Mesenteric fat pad (tissue), 1 donor: ENCODE measurements at regions not wholly inside any gene's neighbourhood (a gene's known extent, or its start where the extent isn't known, plus 50 kb on each side); places are given as distances from the start of the nearest gene placed in this dataset.

Experiments used
- DNase-seq: peaks from one replicate; pipeline ENCODE4 v3.0.0-alpha.2; 2020; ENCODE audit warnings: low spot score
- donor health status: DM: yes; HTN: yes; CAD: no.

DNA sequence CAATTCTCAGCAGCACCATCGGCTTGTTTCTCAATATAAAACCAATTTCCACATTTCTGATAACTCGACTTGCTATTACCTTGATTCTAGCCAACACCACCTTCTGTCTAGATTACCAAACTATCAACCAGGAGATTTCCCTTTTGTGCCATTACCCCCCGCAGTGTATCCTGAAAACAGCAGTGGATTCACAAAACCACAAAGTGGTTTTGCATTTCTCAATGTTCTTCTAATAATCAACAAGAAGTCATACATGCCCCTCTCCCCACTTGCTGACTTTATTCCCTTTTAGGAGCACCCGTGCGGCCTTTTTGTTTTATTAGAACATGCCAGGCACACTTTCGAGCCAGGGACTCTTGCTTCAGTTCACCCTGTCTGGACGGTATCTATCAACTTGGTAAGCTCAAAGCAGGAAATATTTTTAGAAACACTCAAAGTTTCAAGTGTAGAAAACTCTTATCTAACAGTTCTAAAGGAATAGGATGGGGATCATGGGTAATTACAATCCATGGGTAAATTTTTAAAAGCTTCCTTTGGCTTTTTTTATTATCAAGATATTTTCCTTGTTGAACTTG is 967.4 kb downstream of the EFNB2 start:
- no peak for DNase-seq

DNA sequence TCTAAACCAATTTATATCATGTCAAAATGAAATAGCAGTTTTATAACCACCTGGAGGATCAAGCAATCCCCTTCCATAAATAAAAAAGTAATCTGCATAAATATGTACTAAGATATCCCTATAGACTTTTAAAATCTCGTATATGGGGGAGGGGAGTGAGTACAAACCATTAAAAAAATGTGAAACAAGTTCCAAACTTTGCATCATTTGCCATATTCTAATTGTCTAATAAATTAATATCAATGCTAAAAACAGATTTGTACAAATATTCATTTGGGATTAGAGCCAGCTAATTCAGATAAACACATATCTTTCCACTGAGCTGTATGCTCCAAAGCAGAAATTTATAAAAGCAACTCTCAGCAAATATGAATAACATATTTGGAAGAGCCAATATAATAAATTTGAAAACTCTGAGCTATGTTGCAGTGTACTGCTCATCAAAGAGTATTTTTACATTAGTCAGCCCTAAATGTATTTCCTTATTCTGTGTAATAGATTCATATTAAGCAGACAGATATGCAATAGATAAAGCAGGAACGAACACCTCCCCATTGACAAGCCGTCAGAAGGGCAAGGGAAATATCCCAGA is 970.2 kb downstream of the EFNB2 start:
- DNase-seq, result no peak

- DNase-seq, result no peak
Observed at GRCh38 chr13:105552078-105552477, 983.4 kb downstream of the EFNB2 start.

DNA sequence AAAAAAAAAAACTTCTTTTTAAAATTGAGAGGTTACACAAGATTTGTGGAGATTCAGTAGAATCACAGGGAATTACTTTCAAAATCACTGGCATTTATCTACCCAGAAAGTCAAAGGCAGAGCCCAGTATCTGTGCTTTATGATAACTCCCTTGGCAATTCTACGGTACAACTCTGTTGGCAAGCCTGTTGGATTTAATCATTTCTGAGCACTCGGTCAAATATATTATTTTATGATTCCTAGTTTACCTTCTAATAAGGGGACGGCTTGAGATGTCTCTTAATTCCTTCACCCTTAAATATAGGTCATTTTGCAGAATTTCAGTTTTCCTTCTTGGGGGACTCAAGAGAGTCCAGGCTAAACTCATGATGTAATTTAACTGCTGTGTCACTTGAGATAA is 987.6 kb downstream of the EFNB2 start:
- DNase-seq, result no peak

GRCh38 chr13:105545811-105546210 is 989.7 kb downstream of the EFNB2 start:
- no peak for DNase-seq

- no peak for DNase-seq
Observed at GRCh38 chr13:105543742-105544141, 991.7 kb downstream of the EFNB2 start.

DNA sequence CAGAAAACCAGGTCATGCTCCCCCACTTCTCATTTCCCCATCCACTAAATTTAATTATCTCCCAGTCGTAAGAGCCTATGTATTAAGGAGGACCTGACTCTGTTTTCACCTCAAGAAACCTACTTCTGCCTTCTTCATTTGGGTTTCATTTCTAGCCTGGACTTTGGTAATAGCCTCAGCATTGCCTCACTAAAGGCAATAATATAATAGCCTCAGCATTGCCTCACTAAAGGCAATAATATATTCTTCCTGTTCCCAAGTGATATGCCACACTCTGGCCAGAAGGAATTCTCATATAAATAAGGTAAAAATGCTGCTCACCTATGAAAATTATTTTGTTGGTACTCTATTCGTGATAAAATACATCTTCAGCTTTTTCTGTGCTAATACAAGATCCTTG is 993.9 kb downstream of the EFNB2 start:
- no peak for DNase-seq

GRCh38 chr13:105538346-105538745 is 997.1 kb downstream of the EFNB2 start:
- no peak for DNase-seq

DNA sequence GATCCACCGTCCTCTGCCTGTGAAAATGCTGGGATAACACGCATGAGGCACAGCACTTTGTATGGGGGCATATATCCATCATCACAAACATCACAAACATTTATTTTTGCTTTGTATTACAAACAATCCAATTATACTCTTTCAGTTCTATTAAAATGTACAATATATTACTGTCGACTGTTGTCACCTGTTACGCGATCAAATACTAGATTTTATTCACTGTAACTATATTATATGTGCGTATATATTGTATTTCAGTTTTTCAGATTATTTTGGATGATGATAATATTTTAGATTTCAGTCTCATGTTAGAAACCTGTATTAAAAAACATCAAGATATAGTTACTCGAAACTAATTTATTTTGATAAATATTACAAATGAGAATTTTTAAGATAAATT is 998.3 kb downstream of the EFNB2 start:
- DNase-seq, result no peak

DNA sequence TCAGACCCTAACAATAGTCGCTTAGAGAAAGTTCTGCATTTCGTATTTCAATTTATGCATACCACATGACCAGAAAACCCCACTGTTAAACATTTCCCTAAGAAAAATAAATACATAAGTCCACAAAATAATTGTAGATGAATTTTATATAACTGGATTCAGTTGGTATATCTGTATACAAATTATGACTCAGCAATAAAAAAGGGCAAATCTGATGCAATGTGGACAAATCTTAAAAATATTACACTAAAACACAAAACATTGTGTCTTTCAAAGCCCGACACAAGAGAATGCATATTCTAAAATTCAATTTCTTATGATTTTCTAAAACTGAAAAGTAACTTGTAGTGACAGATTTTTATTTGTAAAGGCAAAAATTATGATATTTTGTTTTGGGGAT is 1005.0 kb downstream of the EFNB2 start:
- no peak for DNase-seq

- no peak for DNase-seq
Observed at GRCh38 chr13:105527127-105527526, 1008.3 kb downstream of the EFNB2 start.

DNA sequence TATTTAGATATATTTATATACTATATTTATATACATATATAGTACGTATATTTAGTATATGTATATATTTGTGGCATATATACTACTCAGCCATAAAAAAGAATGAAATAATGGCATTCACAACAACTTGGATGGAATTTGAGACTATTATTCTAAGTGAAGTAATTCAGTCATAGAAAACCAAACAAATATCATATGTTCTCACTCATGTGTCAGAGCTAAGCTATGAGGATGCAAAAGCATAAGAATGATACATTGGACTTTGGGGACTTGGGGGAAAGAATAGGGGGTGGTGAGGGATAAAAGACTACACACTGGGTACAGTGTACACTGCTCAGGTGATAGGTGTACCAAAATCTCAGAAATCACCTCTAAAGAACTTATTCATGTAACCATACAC is 1015.7 kb downstream of the EFNB2 start:
- DNase-seq, result no peak

DNA sequence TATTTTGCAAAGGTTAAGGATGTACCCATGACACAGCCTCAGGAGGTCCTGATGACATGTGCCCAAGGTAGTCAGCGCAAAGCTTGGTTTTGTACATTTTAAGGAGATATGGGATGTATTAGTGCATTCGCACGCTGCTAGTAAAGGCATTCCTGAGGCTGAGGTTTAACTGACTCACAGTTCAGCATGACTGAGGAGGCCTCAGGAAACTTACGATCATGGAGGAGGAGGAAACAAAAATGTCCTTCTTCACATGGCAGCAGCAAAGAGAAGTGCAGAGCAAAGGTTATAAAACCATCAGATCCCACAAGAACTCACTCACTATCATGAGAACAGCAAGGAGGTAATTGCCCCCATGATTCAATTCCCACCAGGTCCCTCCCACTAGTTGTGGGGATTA is 1017.4 kb downstream of the EFNB2 start:
- DNase-seq, result no peak

DNA sequence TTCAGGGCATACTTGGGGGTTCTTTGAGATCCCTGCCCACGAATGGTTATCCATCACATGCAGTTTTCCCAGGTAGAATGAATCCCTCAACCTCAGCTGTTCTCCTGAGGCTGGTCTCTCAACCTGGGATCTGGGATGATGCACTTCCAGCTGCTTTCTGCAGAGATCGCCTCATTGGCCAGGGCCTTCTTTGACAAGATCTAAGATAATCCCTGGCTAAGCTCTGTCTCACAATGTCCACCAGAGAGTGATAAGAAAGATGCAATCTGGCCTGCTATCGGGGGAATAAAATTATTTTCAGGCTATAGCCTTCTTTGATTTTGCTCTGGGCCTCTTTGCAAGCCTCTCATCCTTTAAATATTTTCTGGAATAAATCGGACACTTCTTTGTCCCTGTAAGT is 1021.1 kb downstream of the EFNB2 start:
- DNase-seq, result no peak

DNA sequence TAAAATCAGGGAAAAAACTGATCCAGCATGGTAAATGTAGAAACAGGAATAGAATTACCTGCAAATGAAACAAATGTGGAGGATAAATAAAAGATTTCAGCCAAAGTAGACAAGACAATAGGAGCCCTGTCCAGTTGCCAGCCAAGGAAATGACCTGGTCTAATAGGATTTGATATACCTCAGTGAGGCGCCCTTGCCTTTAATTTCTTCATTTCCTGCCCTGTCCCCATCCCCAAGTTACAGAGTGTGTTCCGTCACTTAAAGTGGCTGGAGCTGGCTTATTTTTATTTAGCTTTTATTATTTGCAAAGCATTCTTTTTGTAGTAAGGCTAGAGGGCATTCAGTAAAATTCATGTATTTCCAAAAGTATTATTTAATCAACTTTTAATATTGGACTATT is 1022.0 kb downstream of the EFNB2 start:
- DNase-seq, result no peak

DNA sequence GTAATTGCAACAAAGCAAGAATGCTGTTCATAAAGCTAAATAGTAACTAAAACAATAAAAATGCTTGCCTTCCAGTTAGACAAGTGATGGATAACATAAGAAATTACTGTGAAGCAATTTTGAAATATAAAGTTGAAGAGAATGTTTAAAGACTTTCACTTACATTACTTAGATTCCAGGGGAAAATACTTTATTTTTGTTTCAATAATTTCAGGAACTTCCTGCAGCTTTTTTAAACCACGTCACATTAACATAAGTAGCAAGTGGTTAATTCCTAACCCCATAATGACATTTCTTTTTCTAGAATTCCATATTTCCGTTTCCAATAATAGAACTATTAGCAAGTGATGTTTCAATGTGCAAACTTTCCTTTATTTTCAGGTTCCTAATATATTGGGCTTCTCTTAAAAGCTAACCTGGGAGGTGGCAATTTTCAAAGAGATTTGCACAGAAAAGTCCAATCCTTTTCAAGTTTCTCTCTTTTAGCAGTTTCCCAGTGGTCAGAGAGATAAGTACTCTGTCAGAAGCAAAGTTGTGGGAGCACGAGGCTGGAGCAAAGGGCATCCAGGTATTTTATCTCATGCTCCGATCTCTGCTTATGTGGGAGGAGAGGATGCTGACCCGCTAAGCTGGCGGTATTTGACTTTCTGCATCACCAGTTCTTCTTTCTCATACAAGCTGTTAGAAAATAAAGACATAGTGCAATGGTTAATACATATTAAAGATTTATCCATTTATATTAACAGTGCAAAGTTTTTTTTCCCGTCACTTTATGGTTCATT is 1025.3 kb downstream of the EFNB2 start:
- DNase-seq, result no peak

GRCh38 chr13:105506463-105506862 is 1029.0 kb downstream of the EFNB2 start:
- DNase-seq, result no peak

DNA sequence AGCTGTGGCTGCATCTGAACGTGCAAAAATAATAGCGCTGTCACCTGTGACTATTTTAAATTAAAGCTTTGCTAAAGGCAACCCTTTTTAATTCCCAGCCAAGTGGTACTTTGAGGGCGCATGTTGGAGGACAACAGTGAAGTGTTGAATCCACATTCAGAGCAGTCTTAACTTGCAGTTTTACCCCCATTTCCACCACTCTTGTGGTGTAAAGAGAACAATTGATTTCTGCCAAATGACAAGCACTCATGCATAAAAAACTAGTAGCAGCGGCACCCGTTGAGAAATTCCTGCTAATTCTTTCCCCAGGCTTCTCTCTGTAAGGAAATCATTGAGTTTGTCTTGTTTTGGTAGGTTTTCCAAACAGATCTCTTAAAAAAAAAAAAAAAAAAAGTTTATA is 1033.3 kb downstream of the EFNB2 start:
- DNase-seq, result no peak

- no peak for DNase-seq
Observed at GRCh38 chr13:105497597-105497996, 1037.9 kb downstream of the EFNB2 start.

DNA sequence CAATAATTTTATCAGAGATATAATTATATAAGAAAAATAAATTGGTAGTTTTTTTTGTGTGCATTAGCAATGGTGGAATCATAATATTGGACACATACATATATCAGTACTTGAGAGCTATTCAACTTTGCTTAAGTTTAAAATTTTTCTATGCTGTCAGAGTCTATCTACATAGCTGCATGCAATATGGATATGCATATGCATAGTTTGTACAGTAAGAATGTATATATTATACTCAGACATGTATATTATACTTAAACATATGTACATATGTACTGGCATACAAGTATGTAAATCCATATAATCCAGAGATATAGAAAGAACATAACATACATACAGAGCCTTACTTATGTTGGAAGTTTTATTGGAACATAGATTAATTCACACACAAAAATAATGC is 1043.2 kb downstream of the EFNB2 start:
- no peak for DNase-seq

- DNase-seq, result no peak
Observed at GRCh38 chr13:105491345-105491744, 1044.1 kb downstream of the EFNB2 start.

- no peak for DNase-seq
Observed at GRCh38 chr13:105485081-105485480, 1050.4 kb downstream of the EFNB2 start.
